ENCODE measurements at regions not wholly inside any gene's neighbourhood (a gene's known extent, or its start where the extent isn't known, plus 50 kb on each side); places are given as distances from the start of the nearest gene placed in this dataset.

- no peaks in the 10 kb centered on the region for H3K27me3 ChIP-seq (replicated peaks in 1 of 4; ENCODE audit: control extremely low read depth in 1 of 4, control insufficient read depth in 3 of 4, insufficient read depth in 4 of 4, low read length in 3 of 4)
- H3K4me3 ChIP-seq (ENCODE audit: control extremely low read depth in 1 of 5, extremely low read depth in 1 of 5, insufficient read depth in 1 of 5, low read depth in 2 of 5, low read length in 4 of 5), result no peak overlapping the region
- ChIA-PET POLR2A (no interaction called here), CTCF (no interaction called here)
- Mint-ChIP-seq H3K4me3 (no peak overlapping the region), H3K27me3 (peaks cover 3% of the 10 kb centered on the region), H3K9me3 (ENCODE audit: insufficient read depth) (no peaks in the 10 kb centered on the region), H3K27ac (no peak overlapping the region), H3K4me1 (no peaks in the 10 kb centered on the region)
- no peaks in the 10 kb centered on the region for H3K4me1 ChIP-seq (ENCODE audit: control insufficient read depth in 2 of 2, insufficient read depth in 2 of 2, low read length in 2 of 2)
- DNase-seq (no peak), ATAC-seq (ENCODE audit: low read depth) (no peak)
- WGBS (ENCODE audit: insufficient coverage), result no CpG with 5 or more reads among the region's 1 CpG
- H3K36me3 ChIP-seq (replicated peaks in 1 of 2; ENCODE audit: control extremely low read depth in 1 of 2, control insufficient read depth in 1 of 2, extremely low read depth in 1 of 2, insufficient read depth in 2 of 2, low read length in 1 of 2), result no peaks in the 10 kb centered on the region
- no peak overlapping the region for H3K27ac ChIP-seq (ENCODE audit: low read length in 2 of 2)
- peaks cover 0 to 9% (median 0%) of the 10 kb centered on the region in 3 donors for H3K9me3 ChIP-seq (ENCODE audit: control extremely low read depth in 1 of 3, control insufficient read depth in 2 of 3, insufficient read depth in 1 of 3, low read length in 2 of 3)
- TF ChIP-seq EZH2 (IDR thresholded peaks at IDR 0.05; ENCODE audit: borderline replicate concordance, insufficient read depth, low read depth, low read length, poor library complexity, severe bottlenecking) (no peak), CTCF (IDR thresholded peaks at IDR 0.05) (no peak)
- no peak overlapping the region for H3K4me2 ChIP-seq (replicated peaks; ENCODE audit: low read depth, low read length, poor library complexity, severe bottlenecking)
- no peaks in the 10 kb centered on the region for H4K20me1 ChIP-seq (ENCODE audit: control insufficient read depth, insufficient read depth, low read length, poor library complexity, severe bottlenecking)
- intact Hi-C loops (cut with micrococcal nuclease), result no loop called here
- no peaks in the 10 kb centered on the region for H3K79me2 ChIP-seq (ENCODE audit: control insufficient read depth, insufficient read depth, low read length)
- H2AFZ ChIP-seq (ENCODE audit: insufficient read depth, low read depth, low read length, poor library complexity, severe bottlenecking), result no peak overlapping the region
- no peak overlapping the region for H3K9ac ChIP-seq (ENCODE audit: low read length)
Measured at GRCh38 chr2:167334146-167334742, 446.0 kb downstream of the XIRP2 start.

- peaks cover 0 to 9% (median 0%) of the 10 kb centered on the region in 3 donors for H3K9me3 ChIP-seq (ENCODE audit: control extremely low read depth in 1 of 3, control insufficient read depth in 2 of 3, insufficient read depth in 1 of 3, low read length in 2 of 3)
- no peaks in the 10 kb centered on the region for H3K36me3 ChIP-seq (replicated peaks in 1 of 2; ENCODE audit: control extremely low read depth in 1 of 2, control insufficient read depth in 1 of 2, extremely low read depth in 1 of 2, insufficient read depth in 2 of 2, low read length in 1 of 2)
- H3K4me3 Mint-ChIP-seq, result no peak overlapping the region
- no peak overlapping the region for H3K4me2 ChIP-seq (replicated peaks; ENCODE audit: low read depth, low read length, poor library complexity, severe bottlenecking)
- CTCF ChIA-PET, result no interaction called here
- H3K27me3 Mint-ChIP-seq, result peaks cover 3% of the 10 kb centered on the region
- H3K27ac Mint-ChIP-seq, result no peak overlapping the region
- POLR2A ChIA-PET, result no interaction called here
- ATAC-seq (ENCODE audit: low read depth) (no peak), DNase-seq (no peak)
- H3K9ac ChIP-seq (ENCODE audit: low read length), result no peak overlapping the region
- intact Hi-C loops (cut with micrococcal nuclease), result no loop called here
- no peaks in the 10 kb centered on the region for H4K20me1 ChIP-seq (ENCODE audit: control insufficient read depth, insufficient read depth, low read length, poor library complexity, severe bottlenecking)
- H3K4me3 ChIP-seq (ENCODE audit: control extremely low read depth in 1 of 5, extremely low read depth in 1 of 5, insufficient read depth in 1 of 5, low read depth in 2 of 5, low read length in 4 of 5), result no peak overlapping the region
- H3K4me1 Mint-ChIP-seq, result no peaks in the 10 kb centered on the region
- TF ChIP-seq EZH2 (IDR thresholded peaks at IDR 0.05; ENCODE audit: borderline replicate concordance, insufficient read depth, low read depth, low read length, poor library complexity, severe bottlenecking) (no peak), CTCF (IDR thresholded peaks at IDR 0.05) (no peak)
- WGBS (ENCODE audit: insufficient coverage), result 100% methylated on average over 1 of the region's 3 CpGs
- H3K27ac ChIP-seq (ENCODE audit: low read length in 2 of 2), result no peak overlapping the region
- no peaks in the 10 kb centered on the region for H3K27me3 ChIP-seq (replicated peaks in 1 of 4; ENCODE audit: control extremely low read depth in 1 of 4, control insufficient read depth in 3 of 4, insufficient read depth in 4 of 4, low read length in 3 of 4)
- H3K79me2 ChIP-seq (ENCODE audit: control insufficient read depth, insufficient read depth, low read length), result no peaks in the 10 kb centered on the region
- H3K4me1 ChIP-seq (ENCODE audit: control insufficient read depth in 2 of 2, insufficient read depth in 2 of 2, low read length in 2 of 2), result no peaks in the 10 kb centered on the region
- no peaks in the 10 kb centered on the region for H3K9me3 Mint-ChIP-seq (ENCODE audit: insufficient read depth)
- no peak overlapping the region for H2AFZ ChIP-seq (ENCODE audit: insufficient read depth, low read depth, low read length, poor library complexity, severe bottlenecking)
Measured at GRCh38 chr2:167333245-167333644, 445.0 kb downstream of the XIRP2 start.
